Trophoblast cell (in vitro differentiated cells and primary cell): ENCODE measurements at regions not wholly inside any gene's neighbourhood (a gene's known extent, or its start where the extent isn't known, plus 50 kb on each side); places are given as distances from the start of the nearest gene placed in this dataset.

Experiments
- DNase-seq, 2 donors: peaks; one replicate each; pipeline ENCODE4 v3.0.0-alpha.2; 2016
- H2AFZ ChIP-seq: 2 replicates; pipeline ENCODE4 v1.6.1; 2013; ENCODE audit warnings: low read length, moderate library complexity, mild to moderate bottlenecking; ENCODE audit not compliant: insufficient read depth, poor library complexity
- H2AK5ac ChIP-seq: 2 replicates; pipeline ENCODE4 v1.6.1; 2013; ENCODE audit warnings: mild to moderate bottlenecking, low read length
- H2BK120ac ChIP-seq: 2 replicates; pipeline ENCODE4 v1.6.1; 2013; ENCODE audit warnings: low read length, mild to moderate bottlenecking, moderate library complexity; ENCODE audit not compliant: insufficient read depth, poor library complexity
- H2BK12ac ChIP-seq: 2 replicates; pipeline ENCODE4 v1.6.1; 2013; ENCODE audit warnings: mild to moderate bottlenecking, low read length, moderate library complexity
- H2BK5ac ChIP-seq: 2 replicates; pipeline ENCODE4 v1.6.1; 2013; ENCODE audit warnings: low read length, low read depth, moderate library complexity, mild to moderate bottlenecking; ENCODE audit not compliant: poor library complexity
- H3K14ac ChIP-seq: 2 replicates; pipeline ENCODE4 v1.6.1; 2013; ENCODE audit warnings: mild to moderate bottlenecking, low read length
- H3K18ac ChIP-seq: 2 replicates; pipeline ENCODE4 v1.6.1; 2013; ENCODE audit warnings: mild to moderate bottlenecking, low read length
- H3K23ac ChIP-seq: 2 replicates; pipeline ENCODE4 v1.6.1; 2013; ENCODE audit warnings: low read length
- H3K27ac ChIP-seq: 2 replicates; pipeline ENCODE4 v1.5.1; 2013; ENCODE audit warnings: low read depth, mild to moderate bottlenecking, inconsistent platforms, low read length, moderate library complexity
- H3K27me3 ChIP-seq: 2 replicates; pipeline ENCODE4 v1.6.1; 2013; ENCODE audit warnings: inconsistent platforms, mild to moderate bottlenecking, low read length, moderate library complexity; ENCODE audit not compliant: insufficient read depth
- H3K36me3 ChIP-seq, 2 experiments: 1 replicate in 1 of 2; 2 replicates in 1 of 2; pipeline ENCODE4 v1.6.1; 2013; ENCODE audit warnings: low read length in 2 of 2, mild to moderate bottlenecking in 2 of 2, moderate library complexity in 1 of 2; ENCODE audit not compliant: insufficient read depth in 2 of 2, control insufficient read depth in 1 of 2
- H3K4ac ChIP-seq: 2 replicates; pipeline ENCODE4 v1.6.1; 2013; ENCODE audit warnings: low read depth, mild to moderate bottlenecking, low read length, moderate library complexity
- H3K4me1 ChIP-seq, 2 experiments: 1 replicate in 1 of 2; 2 replicates in 1 of 2; pipeline ENCODE4 v1.6.1; 2013; ENCODE audit warnings: low read length in 2 of 2, mild to moderate bottlenecking in 2 of 2, moderate library complexity in 1 of 2; ENCODE audit not compliant: insufficient read depth in 2 of 2, control insufficient read depth in 1 of 2
- H3K4me2 ChIP-seq: 2 replicates; pipeline ENCODE4 v1.6.1; 2013; ENCODE audit warnings: inconsistent platforms, mild to moderate bottlenecking, low read length, moderate library complexity
- H3K4me3 ChIP-seq: 2 replicates; pipeline ENCODE4 v1.5.1; 2013; ENCODE audit warnings: mild to moderate bottlenecking, low read depth, low read length, inconsistent platforms
- H3K79me1 ChIP-seq: one replicate; pipeline ENCODE4 v1.6.1; 2013; ENCODE audit warnings: low read length
- H3K79me2 ChIP-seq: 2 replicates; pipeline ENCODE4 v1.6.1; 2013; ENCODE audit warnings: low read length, mild to moderate bottlenecking; ENCODE audit not compliant: control insufficient read depth, insufficient read depth, poor library complexity
- H3K9ac ChIP-seq: 2 replicates; pipeline ENCODE4 v1.6.1; 2013; ENCODE audit warnings: mild to moderate bottlenecking, low read length
- H3K9me3 ChIP-seq: 2 replicates; pipeline ENCODE4 v1.6.1; 2013; ENCODE audit warnings: low read depth, mild to moderate bottlenecking, control low read depth, inconsistent platforms, low read length; ENCODE audit not compliant: insufficient read depth
- H4K12ac ChIP-seq: 2 replicates; pipeline ENCODE4 v1.6.1; 2013; ENCODE audit warnings: low read depth, mild to moderate bottlenecking, low read length, moderate library complexity
- H4K8ac ChIP-seq: 2 replicates; pipeline ENCODE4 v1.6.1; 2013; ENCODE audit warnings: low read depth, mild to moderate bottlenecking, low read length, moderate library complexity
- H4K91ac ChIP-seq: one replicate; pipeline ENCODE4 v1.6.1; 2013; ENCODE audit warnings: low read depth, mild to moderate bottlenecking, low read length, moderate library complexity
- WGBS: extraction: QIAGEN DNeasy Blood & Tissue Kit; methylation state at CpG from one replicate; pipeline ENCODE4 v1.1.7; 2013; ENCODE audit warnings: missing lambda C conversion rate; ENCODE audit not compliant: insufficient read length, insufficient coverage; ENCODE audit errors: extremely low coverage; 5-methylcytosine and 5-hydroxymethylcytosine counted together

DNA sequence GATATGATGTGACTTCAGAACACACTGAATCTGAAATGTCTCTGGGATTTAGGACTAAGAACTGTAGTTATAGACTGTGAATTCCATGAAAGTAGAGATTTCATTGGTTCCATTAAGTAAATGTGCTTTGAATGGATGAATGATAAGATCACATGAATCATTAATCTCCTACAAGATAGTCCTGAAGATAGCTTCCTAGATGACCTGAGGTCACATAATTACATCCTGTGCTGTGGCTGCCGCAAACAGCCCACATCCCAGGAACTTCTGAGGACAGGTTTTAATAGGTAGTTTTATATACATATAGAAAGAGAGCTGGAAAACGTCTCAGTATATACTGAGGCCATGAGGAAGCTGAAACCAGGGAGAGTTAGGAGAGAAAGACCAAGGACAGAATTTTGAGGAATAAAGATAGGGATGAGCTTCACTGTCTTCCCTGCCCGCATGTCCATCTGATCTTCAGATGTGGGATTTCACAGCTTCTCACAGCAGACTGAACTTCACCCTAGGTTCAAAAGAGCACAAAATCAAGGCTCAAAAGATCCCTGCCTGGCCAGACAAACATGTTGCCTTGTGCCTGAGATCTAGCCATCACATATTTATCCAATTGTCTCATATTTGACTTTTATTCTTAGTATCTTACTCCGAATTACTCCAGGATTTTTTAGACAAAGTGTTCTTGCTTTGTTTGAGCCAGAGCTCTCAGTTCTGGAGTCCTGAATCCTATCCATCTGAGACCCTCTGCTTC, 188.2 kb downstream of the IRS1 start:
- no peak overlapping the region for H3K27ac ChIP-seq
- no peaks in the 10 kb centered on the region for H3K27me3 ChIP-seq
- H3K9me3 ChIP-seq = no peaks in the 10 kb centered on the region
- no peak overlapping the region for H3K14ac ChIP-seq
- H2BK120ac ChIP-seq = no peak overlapping the region
- peaks cover 2% of the 10 kb centered on the region for H3K79me1 ChIP-seq
- H4K12ac ChIP-seq = no peak overlapping the region
- no peaks in the 10 kb centered on the region for H3K4me1 ChIP-seq
- H3K4ac ChIP-seq = no peak overlapping the region
- no peak overlapping the region for H3K9ac ChIP-seq
- no peak overlapping the region for H4K8ac ChIP-seq
- H2BK5ac ChIP-seq = no peak overlapping the region
- no peak overlapping the region for H2AK5ac ChIP-seq
- H3K79me2 ChIP-seq = no peaks in the 10 kb centered on the region
- DNase-seq = peak; percentile 13 to 27
- no peak overlapping the region for H2BK12ac ChIP-seq
- H3K4me3 ChIP-seq = no peak overlapping the region
- WGBS = no CpG with 5 or more reads among the region's 4 CpGs
- no peak overlapping the region for H4K91ac ChIP-seq
- H2AFZ ChIP-seq = no peak overlapping the region
- no peaks in the 10 kb centered on the region for H3K36me3 ChIP-seq
- no peak overlapping the region for H3K18ac ChIP-seq
- no peak overlapping the region for H3K23ac ChIP-seq
- H3K4me2 ChIP-seq = no peak overlapping the region

DNA sequence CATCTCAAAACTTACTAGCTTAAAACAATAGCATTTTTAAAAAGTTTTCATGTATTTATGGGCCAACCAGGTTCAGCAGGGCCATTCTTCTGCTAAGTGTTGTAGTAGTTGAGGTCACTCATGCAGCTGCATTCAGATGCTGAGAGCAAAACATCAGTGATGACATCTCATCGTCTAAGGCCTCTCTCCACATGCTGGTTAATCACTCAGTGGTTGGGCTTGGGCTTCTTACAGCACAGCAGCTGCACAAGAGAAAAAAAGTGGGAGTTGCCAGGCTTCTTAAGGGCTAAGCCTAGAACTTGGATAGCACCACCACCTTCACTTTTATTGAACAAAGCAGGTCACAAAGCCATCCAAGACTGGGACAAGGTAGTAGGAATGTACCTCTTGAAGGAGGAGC, 190.3 kb downstream of the IRS1 start:
- H2BK12ac ChIP-seq = no peak overlapping the region
- H4K8ac ChIP-seq = no peak overlapping the region
- H3K4me3 ChIP-seq = no peak overlapping the region
- WGBS = no CpG with 5 or more reads among the region's 1 CpG
- H2BK5ac ChIP-seq = no peak overlapping the region
- H3K36me3 ChIP-seq = no peaks in the 10 kb centered on the region
- H2AFZ ChIP-seq = no peak overlapping the region
- no peak overlapping the region for H3K4me2 ChIP-seq
- no peak overlapping the region for H2BK120ac ChIP-seq
- peak overlapping the region; percentile 30 for H2AK5ac ChIP-seq
- H3K18ac ChIP-seq = peak overlapping the region; percentile 31
- peaks cover 2% of the 10 kb centered on the region for H3K79me1 ChIP-seq
- H3K27me3 ChIP-seq = no peaks in the 10 kb centered on the region
- peak; percentile 16 to 37 for DNase-seq
- H3K9me3 ChIP-seq = no peaks in the 10 kb centered on the region
- no peak overlapping the region for H4K12ac ChIP-seq
- no peak overlapping the region for H3K9ac ChIP-seq
- no peak overlapping the region for H3K4ac ChIP-seq
- H4K91ac ChIP-seq = no peak overlapping the region
- no peak overlapping the region for H3K23ac ChIP-seq
- H3K4me1 ChIP-seq = no peaks in the 10 kb centered on the region
- no peaks in the 10 kb centered on the region for H3K79me2 ChIP-seq
- no peak overlapping the region for H3K14ac ChIP-seq
- H3K27ac ChIP-seq = no peak overlapping the region

DNA sequence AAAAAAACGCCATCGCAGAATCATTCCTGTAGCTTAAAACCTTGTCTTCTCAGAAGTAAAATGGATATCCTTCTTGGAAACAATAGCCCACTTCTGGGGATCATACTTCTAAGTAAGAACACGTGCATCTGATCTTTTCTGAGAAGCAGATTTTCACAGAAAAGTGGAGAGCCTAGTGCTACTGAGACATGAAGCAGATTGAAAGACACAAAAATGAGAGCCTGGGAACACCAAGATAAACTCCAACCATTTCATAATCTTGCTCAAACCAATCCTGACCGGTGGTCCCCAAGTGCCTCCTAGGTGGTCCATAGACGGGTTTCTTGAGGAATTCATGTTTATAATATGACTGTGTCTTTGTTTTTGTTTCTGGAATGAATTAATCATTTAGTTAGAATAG, 191.2 kb downstream of the IRS1 start:
- Histone ChIP-seq H3K4me3 (no peak overlapping the region), H2BK12ac (no peak overlapping the region), H3K36me3 (no peaks in the 10 kb centered on the region), H3K9ac (no peak overlapping the region), H3K27ac (no peak overlapping the region), H4K8ac (no peak overlapping the region), H2BK5ac (no peak overlapping the region), H3K18ac (no peak overlapping the region), H3K14ac (no peak overlapping the region), H3K4ac (no peak overlapping the region), H4K12ac (no peak overlapping the region), H2AK5ac (no peak overlapping the region), H3K27me3 (no peaks in the 10 kb centered on the region), H3K23ac (no peak overlapping the region), H3K4me1 (no peaks in the 10 kb centered on the region), H3K79me2 (no peaks in the 10 kb centered on the region), H3K79me1 (peaks cover 2% of the 10 kb centered on the region), H3K9me3 (no peaks in the 10 kb centered on the region), H3K4me2 (no peak overlapping the region), H2BK120ac (no peak overlapping the region), H4K91ac (no peak overlapping the region), H2AFZ (no peak overlapping the region)
- no peak for DNase-seq
- no CpG with 5 or more reads among the region's 5 CpGs for WGBS

DNA sequence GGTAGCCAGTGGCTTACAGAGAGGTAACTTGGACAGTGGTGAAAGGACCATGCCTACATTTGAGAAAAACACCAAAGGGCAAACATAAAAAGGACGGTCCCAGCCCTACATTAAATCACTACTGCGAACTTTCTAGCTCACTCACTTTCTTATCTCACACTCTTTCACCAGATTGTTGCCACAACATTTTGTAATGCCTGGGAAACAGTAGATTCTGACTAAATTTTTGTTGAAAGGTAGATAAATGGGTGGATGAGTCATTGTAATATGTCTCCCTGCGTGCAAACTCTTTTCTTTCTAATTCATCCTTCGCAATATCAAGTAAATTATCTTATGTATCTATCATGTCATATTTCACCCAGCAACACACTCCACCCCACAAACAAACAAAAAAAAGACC, 192.2 kb downstream of the IRS1 start:
- Histone ChIP-seq H3K4me3 (no peak overlapping the region), H3K27me3 (no peaks in the 10 kb centered on the region), H3K79me1 (peaks cover 2% of the 10 kb centered on the region), H4K12ac (no peak overlapping the region), H2BK12ac (no peak overlapping the region), H3K36me3 (no peaks in the 10 kb centered on the region), H2AFZ (no peak overlapping the region), H3K23ac (no peak overlapping the region), H2AK5ac (no peak overlapping the region), H3K9ac (no peak overlapping the region), H3K4me2 (no peak overlapping the region), H3K14ac (no peak overlapping the region), H3K4ac (no peak overlapping the region), H3K18ac (no peak overlapping the region), H3K27ac (no peak overlapping the region), H2BK120ac (no peak overlapping the region), H4K8ac (no peak overlapping the region), H3K4me1 (peaks cover 0 to under 1% of the 10 kb centered on the region in 2 experiments), H3K79me2 (no peaks in the 10 kb centered on the region), H2BK5ac (no peak overlapping the region), H3K9me3 (no peaks in the 10 kb centered on the region), H4K91ac (no peak overlapping the region)
- WGBS = 100% methylated on average over 1 of the region's 4 CpGs
- DNase-seq = peak; percentile 57 to 82
